Activated CD8-positive, alpha-beta memory T cell treated with anti-CD3 and anti-CD28 coated beads, Interleukin-2, amount 10 ng/mL, durations not matched to agents 7 days and 5 days (primary cell): ENCODE measurements at regions not wholly inside any gene's neighbourhood (a gene's known extent, or its start where the extent isn't known, plus 50 kb on each side); places are given as distances from the start of the nearest gene placed in this dataset.
"Not testable (repeated sequence)": the region's sequence is repeated elsewhere in the genome, so short reads cannot be mapped to it uniquely, and the experiment has no call there.

Experiments
- ATAC-seq: fragments of 150-1000 bp; cut with Tn5 transposase; one replicate; pipeline ENCODE4 v1.10.0; 2021; ENCODE audit warnings: moderate library complexity
- CTCF ChIA-PET: fragments of 350-600 bp; sonication (Branson Sonifier 250); formaldehyde crosslinking; loops from one replicate; lab custom pipeline; 2021; ENCODE audit warnings: antibody characterized with exemption; lab: Charles Lee
- DNase-seq: peaks from one replicate; pipeline ENCODE4 v3.0.0-alpha.2; 2020
- H3K27ac Mint-ChIP-seq: one replicate; pipeline ENCODE4 v1.8.0; 2021; ENCODE audit warnings: mild to moderate bottlenecking, mixed read lengths
- H3K27me3 Mint-ChIP-seq: one replicate; pipeline ENCODE4 v1.8.0; 2021; ENCODE audit warnings: mixed read lengths
- H3K36me3 Mint-ChIP-seq: one replicate; pipeline ENCODE4 v1.8.0; 2021; ENCODE audit warnings: mild to moderate bottlenecking, mixed read lengths
- H3K4me1 Mint-ChIP-seq: one replicate; pipeline ENCODE4 v1.8.0; 2021; ENCODE audit warnings: mixed read lengths
- H3K4me3 Mint-ChIP-seq: one replicate; pipeline ENCODE4 v1.8.0; 2021; ENCODE audit warnings: mild to moderate bottlenecking, moderate library complexity, mixed read lengths
- H3K9me3 Mint-ChIP-seq: one replicate; pipeline ENCODE4 v1.8.0; 2022; ENCODE audit warnings: low read depth, mixed read lengths

DNA sequence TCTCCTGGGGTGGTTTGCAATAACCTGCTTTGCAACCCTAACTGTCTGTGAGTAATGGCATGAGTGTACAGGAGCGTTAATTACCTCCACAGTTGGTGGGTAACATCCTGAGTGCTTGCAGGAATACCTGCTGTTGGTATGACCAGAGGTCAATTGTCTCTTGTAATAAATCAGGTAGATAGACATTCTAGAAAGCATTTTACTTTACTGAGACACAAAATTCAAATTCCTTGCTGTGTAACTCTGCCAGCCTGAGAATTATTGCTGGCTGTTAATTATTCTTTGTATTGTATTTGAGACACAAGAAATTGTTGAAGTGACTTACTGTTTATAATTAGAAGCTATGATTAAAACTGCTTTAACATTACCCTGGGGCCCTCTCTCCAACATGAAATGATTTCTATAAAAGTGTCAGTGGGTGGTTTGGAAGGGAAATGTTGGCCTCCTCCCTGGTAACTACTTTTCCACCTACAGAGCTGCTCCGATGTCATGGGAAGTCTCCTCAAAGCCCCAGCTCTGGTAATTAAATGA is 150.8 kb upstream of the ADCY2 start:
- CTCF ChIA-PET: no interaction called here

DNA sequence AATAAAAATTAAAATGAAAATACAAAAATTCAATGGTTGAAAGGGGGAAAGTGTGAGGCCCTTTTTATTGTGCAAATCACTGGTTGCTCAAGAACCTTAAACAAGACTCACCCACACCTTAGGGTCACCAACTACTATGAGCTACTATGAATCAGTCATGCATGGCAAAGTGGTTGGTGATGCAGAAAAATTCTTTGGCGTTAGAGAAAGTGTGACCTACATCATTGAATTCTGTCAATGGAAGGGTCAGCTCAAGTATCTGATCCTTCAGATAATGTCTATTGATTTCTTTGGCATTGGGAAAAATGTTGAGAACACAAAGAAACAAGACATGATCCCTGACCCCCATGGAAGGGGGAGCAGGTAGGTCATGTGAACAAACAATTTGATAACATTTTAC is 149.7 kb upstream of the ADCY2 start:
- Mint-ChIP-seq H3K9me3 (no peaks in the 10 kb centered on the region), H3K36me3 (no peaks in the 10 kb centered on the region), H3K4me1 (no peaks in the 10 kb centered on the region), H3K27ac (no peak overlapping the region), H3K27me3 (no peaks in the 10 kb centered on the region), H3K4me3 (no peak overlapping the region)
- ATAC-seq (no peak), DNase-seq (no peak)
- CTCF ChIA-PET: no interaction called here

More for the DNA sequence above, 150.8 kb upstream of the ADCY2 start:
- ATAC-seq: no peak
- Mint-ChIP-seq H3K9me3 (no peaks in the 10 kb centered on the region), H3K4me3 (no peak overlapping the region), H3K36me3 (no peaks in the 10 kb centered on the region), H3K4me1 (no peaks in the 10 kb centered on the region), H3K27ac (no peak overlapping the region), H3K27me3 (no peaks in the 10 kb centered on the region)
- DNase-seq: no peak

DNA sequence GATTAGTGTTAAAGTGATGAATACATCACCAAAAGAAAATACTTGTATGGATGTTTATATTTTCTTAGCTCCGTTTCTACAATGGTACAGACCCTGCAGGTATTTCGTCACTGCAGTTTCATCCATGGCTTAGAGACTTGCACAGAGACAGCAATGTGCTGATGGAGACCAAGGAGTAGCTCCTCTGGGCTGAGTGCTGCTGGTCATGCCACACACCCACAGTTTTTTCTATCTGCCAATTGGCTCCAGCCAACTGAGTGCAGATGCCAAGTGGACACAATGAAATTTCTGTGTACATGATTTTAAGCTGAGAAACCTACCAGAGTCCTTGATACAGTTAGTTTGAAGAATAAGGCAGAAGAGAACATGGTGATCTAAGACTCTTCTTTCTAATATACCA is 145.9 kb upstream of the ADCY2 start:
- DNase-seq (no peak), ATAC-seq (no peak)
- Mint-ChIP-seq H3K4me3 (no peak overlapping the region), H3K4me1 (no peaks in the 10 kb centered on the region), H3K27me3 (no peaks in the 10 kb centered on the region), H3K36me3 (no peaks in the 10 kb centered on the region), H3K9me3 (no peaks in the 10 kb centered on the region), H3K27ac (no peak overlapping the region)
- CTCF ChIA-PET: no interaction called here

DNA sequence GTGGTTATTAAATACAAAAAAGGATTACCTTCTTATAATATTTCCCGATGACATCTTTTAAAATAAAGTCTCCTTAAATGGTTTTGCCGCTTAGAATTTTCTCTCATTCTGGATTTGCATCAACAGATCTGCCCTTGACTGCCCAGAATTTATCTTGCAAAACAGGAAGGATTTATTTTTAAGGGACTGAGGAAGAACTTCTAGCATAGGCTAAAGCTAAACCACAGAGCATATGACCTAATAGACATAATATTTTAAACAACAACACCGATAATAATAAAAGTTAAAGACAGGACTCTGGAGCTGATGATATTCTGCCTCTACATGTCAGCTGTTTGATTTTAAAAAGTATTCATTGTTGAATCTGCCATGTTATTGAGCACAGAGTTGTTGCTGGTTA is 145.3 kb upstream of the ADCY2 start:
- CTCF ChIA-PET: no interaction called here
- Mint-ChIP-seq H3K9me3 (no peaks in the 10 kb centered on the region), H3K27ac (no peak overlapping the region), H3K4me1 (no peaks in the 10 kb centered on the region), H3K36me3 (no peaks in the 10 kb centered on the region), H3K4me3 (no peak overlapping the region), H3K27me3 (no peaks in the 10 kb centered on the region)
- no peak for ATAC-seq
- DNase-seq: no peak

DNA sequence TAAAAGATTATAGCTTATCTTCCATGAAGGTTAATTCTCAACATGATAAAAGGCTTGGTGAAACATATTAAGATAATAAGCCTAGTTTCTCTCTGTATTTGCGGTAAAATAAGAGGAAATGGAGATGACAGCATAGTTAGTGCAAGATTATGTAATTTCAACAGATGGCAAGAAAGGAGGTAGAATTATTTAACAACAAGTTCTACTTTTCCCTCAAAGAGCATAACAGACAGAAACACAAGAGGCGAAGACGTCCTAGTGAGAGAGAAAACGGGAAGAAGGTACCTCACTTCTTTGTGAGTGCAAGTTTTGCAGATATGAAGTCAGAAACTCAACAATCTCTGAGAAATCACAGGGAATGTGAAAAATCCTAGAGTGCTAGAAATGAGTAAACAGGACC is 144.8 kb upstream of the ADCY2 start:
- no peaks in the 10 kb centered on the region for H3K9me3 Mint-ChIP-seq
- no peaks in the 10 kb centered on the region for H3K27me3 Mint-ChIP-seq
- no peak overlapping the region for H3K27ac Mint-ChIP-seq
- CTCF ChIA-PET: no interaction called here
- H3K36me3 Mint-ChIP-seq: no peaks in the 10 kb centered on the region
- H3K4me1 Mint-ChIP-seq: no peaks in the 10 kb centered on the region
- no peak overlapping the region for H3K4me3 Mint-ChIP-seq
- ATAC-seq: no peak
- no peak for DNase-seq

DNA sequence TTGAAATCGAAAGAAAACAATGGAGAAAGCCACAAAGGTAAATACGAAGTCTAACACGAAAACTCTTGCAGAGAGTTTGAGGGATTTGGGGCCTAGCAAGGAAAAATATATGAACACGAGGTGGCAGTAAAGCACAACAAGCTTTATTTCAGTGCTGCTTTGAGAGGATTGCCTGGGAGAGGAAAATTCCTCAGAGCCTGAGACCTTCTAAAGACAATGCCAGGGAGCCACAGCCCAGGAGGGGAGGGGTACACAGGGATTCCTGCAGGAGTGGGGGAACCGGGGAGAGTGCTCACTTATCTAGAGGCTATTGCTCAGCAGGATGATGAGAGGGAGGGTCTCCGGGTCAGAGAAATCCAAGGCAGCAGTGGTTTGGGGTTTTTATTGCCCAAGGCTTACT is 134.9 kb upstream of the ADCY2 start:
- Mint-ChIP-seq H3K27me3 (no peaks in the 10 kb centered on the region), H3K4me3 (no peak overlapping the region), H3K36me3 (no peaks in the 10 kb centered on the region), H3K4me1 (no peaks in the 10 kb centered on the region), H3K27ac (no peak overlapping the region), H3K9me3 (no peaks in the 10 kb centered on the region)
- CTCF ChIA-PET: no interaction called here
- ATAC-seq: no peak
- DNase-seq: no peak

DNA sequence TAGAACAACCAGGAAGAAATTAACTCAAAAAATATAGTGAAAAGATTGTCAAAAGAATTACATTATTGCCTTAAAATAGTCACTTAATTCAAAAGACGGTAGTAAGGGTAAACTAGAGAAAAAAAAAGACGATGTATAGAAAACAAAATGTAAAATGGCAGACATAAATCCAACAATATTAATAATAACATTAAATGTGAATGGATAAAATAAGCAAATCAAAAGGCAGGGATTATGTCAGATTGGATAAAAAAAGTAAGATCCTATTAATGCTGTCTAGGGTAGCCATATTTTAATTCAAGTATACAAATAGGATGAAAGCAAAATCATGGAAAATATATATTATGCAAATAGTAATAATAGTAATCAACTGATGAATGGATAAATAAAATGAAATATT is 134.0 kb upstream of the ADCY2 start:
- Mint-ChIP-seq H3K36me3 (no peaks in the 10 kb centered on the region), H3K27me3 (no peaks in the 10 kb centered on the region), H3K4me1 (no peaks in the 10 kb centered on the region), H3K9me3 (no peaks in the 10 kb centered on the region), H3K4me3 (no peak overlapping the region), H3K27ac (no peak overlapping the region)
- ATAC-seq (no peak), DNase-seq (no peak)
- CTCF ChIA-PET: no interaction called here

DNA sequence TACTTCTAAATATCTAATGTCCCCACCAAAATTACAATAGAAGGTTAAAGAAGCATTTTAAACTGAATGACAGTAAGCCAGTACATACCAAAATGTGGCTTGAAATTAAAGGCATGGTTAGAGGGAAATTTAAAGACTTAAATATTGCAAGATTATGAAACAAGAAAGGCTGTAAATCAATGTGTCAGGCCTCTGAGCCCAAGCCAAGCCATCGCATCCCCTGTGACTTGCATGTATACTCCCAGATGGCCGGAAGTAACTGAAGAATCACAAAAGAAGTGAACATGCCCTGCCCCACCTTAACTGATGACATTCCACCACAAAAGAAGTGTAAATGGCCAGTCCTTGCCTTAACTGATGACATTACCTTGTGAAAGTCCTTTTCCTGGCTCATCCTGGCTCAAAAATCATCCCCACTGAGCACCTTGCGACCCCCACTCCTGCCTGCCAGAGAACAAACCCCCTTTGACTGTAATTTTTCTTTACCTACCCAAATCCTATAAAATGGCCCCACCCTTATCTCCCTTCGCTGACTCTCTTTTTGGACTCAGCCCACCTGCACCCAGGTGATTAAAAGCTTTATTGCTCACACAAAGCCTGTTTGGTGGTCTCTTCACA is 132.4 kb upstream of the ADCY2 start:
- H3K4me1 Mint-ChIP-seq, ATAC-seq, H3K27ac Mint-ChIP-seq, H3K36me3 Mint-ChIP-seq, H3K4me3 Mint-ChIP-seq, H3K27me3 Mint-ChIP-seq, CTCF ChIA-PET, H3K9me3 Mint-ChIP-seq, DNase-seq: not testable (repeated sequence)

DNA sequence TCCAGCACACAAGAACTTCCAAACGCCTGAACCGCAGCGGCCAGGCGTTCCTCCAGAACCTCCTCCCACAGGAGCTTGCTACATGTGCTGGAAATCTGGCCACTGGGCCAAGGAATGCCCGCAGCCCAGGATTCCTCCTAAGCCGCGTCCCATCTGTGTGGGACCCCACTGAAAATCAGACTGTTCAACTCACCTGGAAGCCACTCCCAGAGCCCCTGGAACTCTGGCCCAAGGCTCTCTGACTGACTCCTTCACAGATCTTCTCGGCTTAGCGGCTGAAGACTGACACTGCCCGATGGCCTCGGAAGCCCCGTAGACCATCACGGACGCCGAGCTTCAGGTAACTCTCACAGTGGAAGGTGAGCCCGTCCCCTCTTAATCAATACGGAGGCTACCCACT is 130.2 kb upstream of the ADCY2 start:
- H3K4me3 Mint-ChIP-seq, H3K27ac Mint-ChIP-seq, H3K4me1 Mint-ChIP-seq, DNase-seq, CTCF ChIA-PET, ATAC-seq, H3K27me3 Mint-ChIP-seq, H3K36me3 Mint-ChIP-seq, H3K9me3 Mint-ChIP-seq: not testable (repeated sequence)

DNA sequence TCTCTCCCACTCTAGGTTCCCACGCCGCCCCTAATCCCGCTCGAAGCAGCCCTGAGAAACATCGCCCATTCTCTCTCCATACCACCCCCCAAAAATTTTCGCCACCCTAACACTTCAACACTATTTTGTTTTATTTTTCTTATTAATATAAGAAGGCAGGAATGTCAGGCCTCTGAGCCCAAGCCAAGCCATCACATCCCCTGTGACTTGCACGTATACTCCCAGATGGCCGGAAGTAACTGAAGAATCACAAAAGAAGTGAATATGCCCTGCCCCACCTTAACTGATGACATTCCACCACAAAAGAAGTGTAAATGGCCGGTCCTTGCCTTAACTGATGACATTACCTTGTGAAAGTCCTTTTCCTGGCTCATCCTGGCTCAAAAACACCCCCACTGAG is 127.2 kb upstream of the ADCY2 start:
- CTCF ChIA-PET, H3K27me3 Mint-ChIP-seq, H3K4me3 Mint-ChIP-seq, H3K4me1 Mint-ChIP-seq, ATAC-seq, H3K36me3 Mint-ChIP-seq, H3K9me3 Mint-ChIP-seq, H3K27ac Mint-ChIP-seq, DNase-seq: not testable (repeated sequence)

DNA sequence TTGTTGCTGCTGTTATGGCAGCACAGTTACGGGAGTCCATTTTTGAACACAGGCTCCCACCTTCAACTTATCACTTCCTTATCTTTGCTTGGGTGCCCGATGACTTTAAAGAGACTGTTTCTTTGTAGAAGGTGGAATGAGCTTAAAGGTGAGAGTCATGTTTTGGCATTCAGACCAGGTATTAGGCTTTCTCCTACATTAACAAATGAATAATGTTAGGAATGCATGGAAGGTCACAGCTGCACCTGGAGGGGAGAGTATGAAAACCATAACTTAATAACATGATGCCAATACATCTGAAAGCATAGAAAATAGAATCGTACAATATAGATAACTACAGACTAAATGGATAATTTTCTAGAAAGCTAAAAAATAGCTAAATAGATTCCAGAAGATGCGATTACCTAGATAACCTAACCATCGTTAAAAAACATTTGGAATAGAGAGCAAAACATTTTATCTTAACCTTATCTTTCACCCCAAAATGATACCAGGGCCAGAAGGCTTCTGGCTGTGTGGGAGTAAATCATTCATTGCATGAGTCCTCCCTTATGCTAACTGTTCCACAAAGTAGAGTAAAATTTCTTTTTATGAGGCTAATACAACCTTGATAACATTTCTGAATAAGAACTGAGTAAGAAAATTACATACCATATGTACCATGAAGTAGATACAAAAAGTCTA is 126.2 kb upstream of the ADCY2 start:
- Mint-ChIP-seq H3K27me3 (no peaks in the 10 kb centered on the region), H3K4me3 (no peak overlapping the region), H3K9me3 (no peaks in the 10 kb centered on the region), H3K27ac (no peak overlapping the region), H3K4me1 (no peaks in the 10 kb centered on the region), H3K36me3 (no peaks in the 10 kb centered on the region)
- no peak for DNase-seq
- CTCF ChIA-PET: no interaction called here
- no peak for ATAC-seq

DNA sequence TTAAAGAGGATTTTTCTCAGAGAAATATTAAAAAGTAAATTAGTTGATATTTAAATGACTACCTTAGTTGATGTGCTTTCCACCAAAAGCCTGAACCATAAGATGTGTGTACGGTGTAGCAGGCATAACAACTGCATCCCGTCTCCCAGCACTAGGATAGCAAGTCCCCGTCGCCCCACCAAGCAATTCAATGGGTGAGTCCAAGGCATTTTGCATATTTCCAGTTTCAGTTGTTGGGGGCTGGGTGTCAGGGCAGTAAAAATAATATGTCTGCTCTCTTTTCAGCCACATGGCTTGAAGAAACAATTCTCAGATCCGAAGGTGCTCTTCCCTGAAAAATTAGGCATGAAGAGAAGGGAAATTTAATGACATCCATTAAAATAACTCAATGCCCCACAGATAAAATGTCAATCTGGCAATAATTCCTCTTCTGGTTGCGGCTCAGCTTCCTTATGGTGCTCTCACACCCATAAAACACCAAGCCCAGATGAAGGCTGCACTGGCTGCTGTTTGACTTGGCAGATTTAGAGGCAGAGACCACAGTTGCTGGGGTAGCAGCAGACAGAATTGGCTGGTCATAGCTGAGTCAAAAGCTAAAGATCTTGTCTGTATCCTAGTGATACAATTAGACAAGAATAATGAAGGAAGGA is 124.4 kb upstream of the ADCY2 start:
- ATAC-seq (no peak), DNase-seq (no peak)
- no peaks in the 10 kb centered on the region for H3K9me3 Mint-ChIP-seq
- CTCF ChIA-PET: no interaction called here
- H3K4me3 Mint-ChIP-seq: no peak overlapping the region
- H3K27me3 Mint-ChIP-seq: no peaks in the 10 kb centered on the region
- H3K27ac Mint-ChIP-seq: no peak overlapping the region
- H3K4me1 Mint-ChIP-seq: no peaks in the 10 kb centered on the region
- no peaks in the 10 kb centered on the region for H3K36me3 Mint-ChIP-seq

DNA sequence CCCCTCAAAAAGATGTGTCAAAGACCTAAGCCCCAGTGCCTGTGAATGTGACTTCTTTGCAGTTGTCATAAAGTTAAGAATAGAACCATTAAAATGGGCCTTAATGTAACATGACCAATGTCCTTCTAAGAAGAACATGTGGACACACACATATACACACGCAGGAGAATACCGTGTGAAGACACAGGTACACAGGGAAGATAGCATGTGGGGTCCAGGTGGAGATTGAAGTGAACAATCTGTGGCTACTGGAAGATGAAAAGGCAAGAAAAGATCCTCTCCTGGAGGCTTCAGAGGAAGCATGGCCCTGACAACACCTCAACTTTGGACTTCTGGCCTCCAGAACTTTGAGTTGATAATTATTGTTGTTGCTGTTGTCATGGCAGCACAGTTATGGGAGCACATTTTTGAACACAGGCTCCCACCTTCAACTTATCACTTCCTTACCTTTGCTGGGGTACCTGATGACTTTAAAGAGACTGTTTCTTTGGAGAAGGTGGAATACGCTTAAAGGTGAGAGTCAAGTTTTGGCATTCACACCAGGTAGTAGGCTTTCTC is 123.5 kb upstream of the ADCY2 start:
- CTCF ChIA-PET: no interaction called here
- no peaks in the 10 kb centered on the region for H3K36me3 Mint-ChIP-seq
- DNase-seq (no peak), ATAC-seq (no peak)
- H3K27me3 Mint-ChIP-seq: no peaks in the 10 kb centered on the region
- H3K27ac Mint-ChIP-seq: no peak overlapping the region
- H3K4me3 Mint-ChIP-seq: no peak overlapping the region
- no peaks in the 10 kb centered on the region for H3K4me1 Mint-ChIP-seq
- no peaks in the 10 kb centered on the region for H3K9me3 Mint-ChIP-seq

DNA sequence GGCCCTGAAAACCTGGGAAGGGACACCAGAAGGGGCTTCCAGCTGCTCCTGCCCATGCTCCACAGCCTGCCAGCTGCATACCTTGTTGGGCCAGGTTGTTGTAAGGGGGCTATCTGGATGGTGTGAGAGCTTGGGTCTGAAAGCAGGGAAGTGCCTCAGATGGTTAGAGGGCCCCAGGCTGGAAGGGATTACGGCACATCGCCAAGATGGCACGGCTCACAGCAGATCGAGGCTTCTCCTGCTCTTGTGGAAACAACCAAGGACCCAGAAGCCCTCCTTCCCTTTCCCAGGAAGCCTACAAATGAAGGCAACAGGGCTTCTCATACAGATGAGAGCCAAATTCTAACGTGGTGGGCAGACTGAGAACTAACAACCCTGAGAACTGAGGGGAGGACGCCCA is 121.7 kb upstream of the ADCY2 start:
- Mint-ChIP-seq H3K9me3 (no peaks in the 10 kb centered on the region), H3K4me1 (no peaks in the 10 kb centered on the region), H3K27me3 (no peaks in the 10 kb centered on the region), H3K36me3 (no peaks in the 10 kb centered on the region), H3K4me3 (no peak overlapping the region), H3K27ac (no peak overlapping the region)
- CTCF ChIA-PET: no interaction called here
- DNase-seq: no peak
- ATAC-seq: no peak
